ENCODE measurements at regions not wholly inside any gene's neighbourhood (a gene's known extent, or its start where the extent isn't known, plus 50 kb on each side); places are given as distances from the start of the nearest gene placed in this dataset.

- peak; percentile 48 for DNase-seq
These were observed 56.0 kb upstream of the CTXND1 start for GRCh38 chr15:80308002-80308401.

- peak; percentile 26 for DNase-seq
These were observed 57.9 kb upstream of the CTXND1 start for GRCh38 chr15:80309769-80310384.

GRCh38 chr15:80310776-80311175, 58.8 kb upstream of the CTXND1 start:
- no peak for DNase-seq

- no peak for DNase-seq
These were observed 63.4 kb upstream of the CTXND1 start for GRCh38 chr15:80315289-80315987.

- no peak for DNase-seq
These were observed 65.6 kb upstream of the CTXND1 start for GRCh38 chr15:80317389-80318182.

- DNase-seq = no peak
These were observed 69.8 kb upstream of the CTXND1 start for GRCh38 chr15:80321853-80322252.

- DNase-seq = no peak
These were observed 71.3 kb upstream of the CTXND1 start for GRCh38 chr15:80323285-80323684.

GRCh38 chr15:80324545-80325080, 72.6 kb upstream of the CTXND1 start:
- no peak for DNase-seq

- DNase-seq = no peak
These were observed 73.2 kb upstream of the CTXND1 start for GRCh38 chr15:80325206-80325605.

- DNase-seq = no peak
These were observed 74.3 kb upstream of the CTXND1 start for GRCh38 chr15:80326270-80326669.

GRCh38 chr15:80328496-80328895, 75.7 kb upstream of the ARNT2 start:
- no peak for DNase-seq

GRCh38 chr15:80331886-80332406, 72.2 kb upstream of the ARNT2 start:
- peak; percentile 7 for DNase-seq

GRCh38 chr15:80333261-80333660, 70.9 kb upstream of the ARNT2 start:
- no peak for DNase-seq

GRCh38 chr15:80334521-80334920, 69.7 kb upstream of the ARNT2 start:
- DNase-seq = no peak

GRCh38 chr15:80339601-80340000, 64.6 kb upstream of the ARNT2 start:
- no peak for DNase-seq

- DNase-seq = no peak
These were observed 62.0 kb upstream of the ARNT2 start for GRCh38 chr15:80342148-80342547.

GRCh38 chr15:80343554-80343992, 60.6 kb upstream of the ARNT2 start:
- DNase-seq = no peak

- DNase-seq = no peak
These were observed 53.1 kb upstream of the ARNT2 start for GRCh38 chr15:80350941-80351610.

Data from NCI-H2171 treated with DMSO at 0.1 percent for 48 hours (cell line).